ENCODE measurements at regions not wholly inside any gene's neighbourhood (a gene's known extent, or its start where the extent isn't known, plus 50 kb on each side); places are given as distances from the start of the nearest gene placed in this dataset.
"Not testable (repeated sequence)": the region's sequence is repeated elsewhere in the genome, so short reads cannot be mapped to it uniquely, and the experiment has no call there.

DNA sequence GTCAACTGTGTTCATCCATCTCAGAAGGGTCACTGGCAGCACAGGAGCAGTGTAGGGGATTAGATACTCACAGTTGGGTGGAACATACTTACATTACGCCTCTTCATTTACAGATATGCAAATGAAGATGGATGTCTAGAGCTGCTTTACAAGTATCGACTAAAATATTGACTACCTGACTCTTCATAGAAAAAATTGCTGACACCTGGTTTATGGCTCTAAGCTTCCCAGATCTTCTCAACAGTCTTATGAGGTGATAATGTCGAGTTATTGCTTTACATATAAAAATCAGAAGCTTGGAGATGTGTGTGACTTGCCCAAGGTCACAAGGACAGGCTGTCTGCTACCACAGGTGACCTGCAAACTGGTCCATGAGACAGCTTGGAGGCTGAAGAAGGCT is 677.2 kb downstream of the TYW1 start:
- ATAC-seq (no peak), DNase-seq (no peak)
- H3K27me3 ChIP-seq: no peaks in the 10 kb centered on the region
- H3K4me1 ChIP-seq: no peaks in the 10 kb centered on the region
- H3K27ac ChIP-seq: no peak overlapping the region
- no peak overlapping the region for H3K4me3 ChIP-seq
- no peak for TF ChIP-seq CTCF (IDR thresholded peaks at IDR 0.05)
- H3K36me3 ChIP-seq: no peaks in the 10 kb centered on the region
- peaks cover 0 to 69% of the 10 kb centered on the region in 2 donors for H3K9me3 ChIP-seq
- intact Hi-C loops (cut with DNase I): no loop called here

GRCh38 chr7:67674862-67675261 is 678.2 kb downstream of the TYW1 start:
- H3K4me3 ChIP-seq; H3K27ac ChIP-seq; ATAC-seq; H3K36me3 ChIP-seq; H3K4me1 ChIP-seq; intact Hi-C loops (cut with DNase I); H3K27me3 ChIP-seq; DNase-seq: not testable (repeated sequence)
- peaks cover 0 to 59% of the 10 kb centered on the region in 2 donors for H3K9me3 ChIP-seq

DNA sequence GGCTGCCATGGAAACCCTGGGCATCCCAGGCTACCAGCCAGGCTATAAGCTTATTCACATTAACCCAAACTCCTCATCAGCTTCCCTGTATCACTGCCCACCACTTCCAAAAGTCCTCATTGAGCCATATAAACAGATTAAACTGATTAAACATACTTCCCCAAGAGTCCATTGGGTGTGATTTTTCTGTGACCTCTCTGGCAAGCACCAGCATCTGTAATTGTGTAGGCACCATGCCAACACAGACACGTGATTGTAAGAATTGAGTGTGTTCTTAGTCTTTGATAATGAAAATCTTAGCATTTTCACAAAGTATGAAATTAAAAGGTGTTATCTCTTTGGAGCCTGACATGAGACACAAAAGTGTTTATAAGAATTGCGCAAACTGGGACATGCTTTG is 679.3 kb downstream of the TYW1 start:
- no peaks in the 10 kb centered on the region for H3K36me3 ChIP-seq
- DNase-seq (no peak), ATAC-seq (no peak)
- no peak for TF ChIP-seq CTCF (IDR thresholded peaks at IDR 0.05)
- no peak overlapping the region for H3K4me3 ChIP-seq
- H3K27ac ChIP-seq: no peak overlapping the region
- intact Hi-C loops (cut with DNase I): no loop called here
- peaks cover 0 to 47% of the 10 kb centered on the region in 2 donors for H3K9me3 ChIP-seq
- H3K4me1 ChIP-seq: no peaks in the 10 kb centered on the region
- no peaks in the 10 kb centered on the region for H3K27me3 ChIP-seq

- intact Hi-C loops (cut with DNase I): no loop called here
- Histone ChIP-seq H3K27me3 (no peaks in the 10 kb centered on the region), H3K4me3 (no peak overlapping the region), H3K36me3 (no peaks in the 10 kb centered on the region), H3K9me3 (peaks cover 0 to 30% of the 10 kb centered on the region in 2 donors), H3K27ac (no peak overlapping the region), H3K4me1 (no peaks in the 10 kb centered on the region)
- DNase-seq (no peak), ATAC-seq (no peak)
- TF ChIP-seq CTCF (IDR thresholded peaks at IDR 0.05): no peak
These were observed 681.8 kb downstream of the TYW1 start for GRCh38 chr7:67678419-67678818.

DNA sequence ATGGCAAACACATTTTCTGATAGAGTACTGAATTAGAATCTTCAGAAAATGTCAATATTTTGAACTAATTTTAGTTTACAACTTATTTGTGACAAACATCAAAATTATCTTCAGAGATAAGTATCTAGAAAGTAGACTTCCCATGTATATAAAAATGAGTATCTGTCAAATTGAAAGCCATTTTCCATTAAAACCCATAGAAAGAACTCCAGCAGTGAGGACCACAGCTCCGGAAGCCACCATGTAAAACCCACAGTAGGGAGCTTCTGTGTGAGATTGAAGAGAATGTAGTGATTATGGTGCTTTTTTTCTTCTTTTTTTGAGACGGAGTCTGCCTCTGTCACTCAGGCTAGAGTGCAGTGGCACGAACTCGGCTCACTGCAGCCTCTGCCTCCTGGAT is 687.0 kb downstream of the TYW1 start:
- ATAC-seq (no peak), DNase-seq (no peak)
- H3K27me3 ChIP-seq: no peaks in the 10 kb centered on the region
- H3K36me3 ChIP-seq: no peaks in the 10 kb centered on the region
- H3K9me3 ChIP-seq: peaks cover 0 to 7% of the 10 kb centered on the region in 2 donors
- intact Hi-C loops (cut with DNase I): no loop called here
- no peak overlapping the region for H3K27ac ChIP-seq
- no peak for TF ChIP-seq CTCF (IDR thresholded peaks at IDR 0.05)
- no peaks in the 10 kb centered on the region for H3K4me1 ChIP-seq
- no peak overlapping the region for H3K4me3 ChIP-seq

DNA sequence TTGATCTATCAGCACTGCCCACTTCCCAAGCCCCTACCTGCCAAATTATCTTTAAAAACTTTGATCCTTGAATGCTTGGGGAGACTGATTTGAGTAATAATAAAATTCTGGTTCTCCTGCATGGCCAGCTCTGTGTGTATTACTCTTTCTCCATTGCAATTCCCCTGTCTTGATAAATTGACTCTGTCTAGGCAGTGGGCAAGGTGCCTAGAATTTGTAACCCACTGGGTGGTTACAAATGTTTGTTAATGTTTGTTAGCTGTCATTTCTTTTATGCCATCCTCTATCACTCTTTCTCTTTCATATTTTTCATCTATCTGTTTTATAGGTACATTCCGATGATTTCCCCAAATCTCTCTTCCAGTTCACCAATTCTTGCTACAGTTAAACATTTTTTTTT is 694.1 kb downstream of the TYW1 start:
- no peak overlapping the region for H3K4me3 ChIP-seq
- no peaks in the 10 kb centered on the region for H3K4me1 ChIP-seq
- no peak for DNase-seq
- intact Hi-C loops (cut with DNase I): no loop called here
- TF ChIP-seq CTCF (IDR thresholded peaks at IDR 0.05): no peak
- H3K27ac ChIP-seq: no peak overlapping the region
- no peaks in the 10 kb centered on the region for H3K36me3 ChIP-seq
- ATAC-seq: no peak
- peaks cover 0 to 25% of the 10 kb centered on the region in 2 donors for H3K9me3 ChIP-seq
- H3K27me3 ChIP-seq: no peaks in the 10 kb centered on the region
